ENCODE measurements at regions not wholly inside any gene's neighbourhood (a gene's known extent, or its start where the extent isn't known, plus 50 kb on each side); places are given as distances from the start of the nearest gene placed in this dataset.

- Histone ChIP-seq H3K27ac (ENCODE audit: low read length) (no peak overlapping the region), H3K4me3 (ENCODE audit: low read length) (no peak overlapping the region), H3K4me1 (ENCODE audit: control insufficient read depth, insufficient read depth, low read length) (no peaks in the 10 kb centered on the region), H3K27me3 (ENCODE audit: control insufficient read depth, insufficient read depth, low read length) (no peaks in the 10 kb centered on the region), H3K9me3 (ENCODE audit: control insufficient read depth, insufficient read depth, low read length) (peaks cover 4% of the 10 kb centered on the region), H3K36me3 (ENCODE audit: control insufficient read depth, insufficient read depth, low read length) (no peaks in the 10 kb centered on the region)
- WGBS (ENCODE audit: insufficient coverage) = 78% methylated on average over 2 of the region's 2 CpGs
- peaks cover 22% of the 10 kb centered on the region for H3K36me3 Mint-ChIP-seq
- H3K4me3 Mint-ChIP-seq = no peak overlapping the region
- TF ChIP-seq CTCF (IDR thresholded peaks at IDR 0.05) = no peak
- peaks cover 17 to 27% of the 10 kb centered on the region in 2 donors for H3K9me3 Mint-ChIP-seq
- no peak for ATAC-seq
- H3K27me3 Mint-ChIP-seq (ENCODE audit: low read depth in 2 of 2) = no peaks in the 10 kb centered on the region
- H3K4me1 Mint-ChIP-seq = no peaks in the 10 kb centered on the region
- no peak overlapping the region for H3K27ac Mint-ChIP-seq
- intact Hi-C loops (cut with micrococcal nuclease) = no loop called here
- DNase-seq = no peak
These were observed 436.0 kb upstream of the SEMA6A start for GRCh38 chr5:117010574-117010973.

DNA sequence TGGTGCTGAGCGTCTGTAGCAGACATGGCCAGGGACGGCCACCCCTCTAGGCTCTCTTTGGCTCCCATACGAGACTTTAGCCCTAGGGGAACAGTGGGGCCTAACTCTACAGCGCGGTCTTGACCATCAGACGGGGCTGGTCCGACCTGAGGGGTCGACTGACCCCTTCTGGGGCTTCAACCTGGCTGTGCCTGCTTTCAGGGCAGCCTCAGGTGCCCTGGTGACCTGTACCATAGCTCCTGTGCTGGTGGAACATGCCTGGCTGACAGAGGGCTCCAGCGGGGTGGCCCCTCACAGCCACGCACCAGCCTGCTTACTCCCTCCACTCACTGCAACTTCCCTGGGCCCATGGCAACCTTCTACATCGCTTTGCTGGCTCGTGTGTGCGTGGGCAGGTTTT is 423.4 kb upstream of the SEMA6A start:
- H3K27me3 Mint-ChIP-seq (ENCODE audit: low read depth in 2 of 2) = no peaks in the 10 kb centered on the region
- ATAC-seq (no peak), DNase-seq (no peak)
- Histone ChIP-seq H3K27me3 (ENCODE audit: control insufficient read depth, insufficient read depth, low read length) (no peaks in the 10 kb centered on the region), H3K27ac (ENCODE audit: low read length) (no peak overlapping the region), H3K4me3 (ENCODE audit: low read length) (no peak overlapping the region), H3K4me1 (ENCODE audit: control insufficient read depth, insufficient read depth, low read length) (no peaks in the 10 kb centered on the region), H3K36me3 (ENCODE audit: control insufficient read depth, insufficient read depth, low read length) (no peaks in the 10 kb centered on the region), H3K9me3 (ENCODE audit: control insufficient read depth, insufficient read depth, low read length) (peaks cover 9% of the 10 kb centered on the region)
- 87% methylated on average over 10 of the region's 13 CpGs for WGBS (ENCODE audit: insufficient coverage)
- no peaks in the 10 kb centered on the region for H3K36me3 Mint-ChIP-seq
- peaks cover 6 to 9% of the 10 kb centered on the region in 2 donors for H3K9me3 Mint-ChIP-seq
- no peak overlapping the region for H3K4me3 Mint-ChIP-seq
- TF ChIP-seq CTCF (IDR thresholded peaks at IDR 0.05) = no peak
- intact Hi-C loops (cut with micrococcal nuclease) = no loop called here
- no peak overlapping the region for H3K27ac Mint-ChIP-seq
- no peaks in the 10 kb centered on the region for H3K4me1 Mint-ChIP-seq

DNA sequence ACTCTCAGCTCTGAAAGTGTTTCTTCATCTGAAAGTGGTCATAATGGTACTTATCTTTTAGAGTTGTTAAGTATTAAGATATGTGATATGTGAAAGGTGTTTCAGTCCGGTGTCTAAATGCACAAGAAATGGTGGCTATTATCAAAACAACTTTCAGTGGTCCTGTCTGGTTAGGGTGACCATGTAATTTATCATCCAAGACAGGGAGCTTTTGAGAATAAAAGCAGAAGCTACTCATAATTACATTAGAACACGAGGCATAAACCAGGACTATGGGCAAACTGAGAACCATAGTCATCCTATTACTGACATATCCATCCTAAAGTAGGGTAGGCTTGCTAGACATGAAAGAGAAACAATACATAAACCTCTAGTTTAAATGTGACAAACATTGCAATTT is 418.1 kb upstream of the SEMA6A start:
- Histone ChIP-seq H3K9me3 (ENCODE audit: control insufficient read depth, insufficient read depth, low read length) (peaks cover 3% of the 10 kb centered on the region), H3K27ac (ENCODE audit: low read length) (no peak overlapping the region), H3K4me3 (ENCODE audit: low read length) (no peak overlapping the region), H3K27me3 (ENCODE audit: control insufficient read depth, insufficient read depth, low read length) (no peaks in the 10 kb centered on the region), H3K4me1 (ENCODE audit: control insufficient read depth, insufficient read depth, low read length) (no peaks in the 10 kb centered on the region), H3K36me3 (ENCODE audit: control insufficient read depth, insufficient read depth, low read length) (no peaks in the 10 kb centered on the region)
- DNase-seq = no peak
- WGBS (ENCODE audit: insufficient coverage) = 100% methylated on average over 1 of the region's 2 CpGs
- TF ChIP-seq CTCF (IDR thresholded peaks at IDR 0.05) = no peak
- Mint-ChIP-seq H3K4me3 (no peak overlapping the region), H3K4me1 (no peaks in the 10 kb centered on the region), H3K9me3 (peaks cover 5 to 6% of the 10 kb centered on the region in 2 donors), H3K36me3 (no peaks in the 10 kb centered on the region), H3K27ac (no peak overlapping the region), H3K27me3 (ENCODE audit: low read depth in 2 of 2) (no peaks in the 10 kb centered on the region)
- ATAC-seq = no peak
- intact Hi-C loops (cut with micrococcal nuclease) = no loop called here

DNA sequence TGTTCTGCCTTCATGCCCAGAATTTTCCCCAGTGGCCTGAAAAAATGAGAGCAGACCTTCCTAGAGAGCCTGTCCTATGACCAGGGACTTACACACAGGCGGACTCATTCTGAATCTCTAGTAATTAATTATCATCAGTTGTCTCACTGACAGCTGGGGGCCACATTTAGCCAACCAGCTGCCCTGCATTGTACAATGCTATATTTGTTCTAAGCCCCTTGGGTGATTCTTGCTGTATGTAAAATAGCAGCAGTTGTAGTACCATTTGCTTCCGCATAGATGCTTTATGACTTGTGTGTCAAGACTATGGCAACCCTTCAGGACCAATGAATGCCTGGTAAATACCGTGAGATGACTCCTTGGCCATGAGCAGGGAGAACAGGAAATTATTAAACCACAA is 415.4 kb upstream of the SEMA6A start:
- H3K27ac Mint-ChIP-seq = no peak overlapping the region
- no peaks in the 10 kb centered on the region for H3K4me1 Mint-ChIP-seq
- H3K4me3 Mint-ChIP-seq = no peak overlapping the region
- DNase-seq (no peak), ATAC-seq (no peak)
- 62% methylated on average over 3 of the region's 3 CpGs for WGBS (ENCODE audit: insufficient coverage)
- Histone ChIP-seq H3K9me3 (ENCODE audit: control insufficient read depth, insufficient read depth, low read length) (no peaks in the 10 kb centered on the region), H3K4me3 (ENCODE audit: low read length) (no peak overlapping the region), H3K4me1 (ENCODE audit: control insufficient read depth, insufficient read depth, low read length) (no peaks in the 10 kb centered on the region), H3K27ac (ENCODE audit: low read length) (no peak overlapping the region), H3K36me3 (ENCODE audit: control insufficient read depth, insufficient read depth, low read length) (no peaks in the 10 kb centered on the region), H3K27me3 (ENCODE audit: control insufficient read depth, insufficient read depth, low read length) (no peaks in the 10 kb centered on the region)
- intact Hi-C loops (cut with micrococcal nuclease) = no loop called here
- no peaks in the 10 kb centered on the region for H3K36me3 Mint-ChIP-seq
- TF ChIP-seq CTCF (IDR thresholded peaks at IDR 0.05) = no peak
- no peaks in the 10 kb centered on the region for H3K27me3 Mint-ChIP-seq (ENCODE audit: low read depth in 2 of 2)
- H3K9me3 Mint-ChIP-seq = peaks cover 2 to 3% of the 10 kb centered on the region in 2 donors
